ENCODE measurements at regions not wholly inside any gene's neighbourhood (a gene's known extent, or its start where the extent isn't known, plus 50 kb on each side); places are given as distances from the start of the nearest gene placed in this dataset.

- Histone ChIP-seq H3K9me3 (no peaks in the 10 kb centered on the region), H3K27me3 (no peaks in the 10 kb centered on the region), H3K36me3 (no peaks in the 10 kb centered on the region), H3K4me1 (no peaks in the 10 kb centered on the region), H3K27ac (no peak overlapping the region), H3K4me3 (no peak overlapping the region)
- no peak for TF ChIP-seq POLR2A (IDR thresholded peaks at IDR 0.05)
- no peak for DNase-seq (ENCODE audit: low spot score in 2 of 2)
Measured at GRCh38 chr5:152100462-152100861, 175.8 kb upstream of the GLRA1 start.

GRCh38 chr5:152097128-152097527 lies 172.5 kb upstream of the GLRA1 start:
- Histone ChIP-seq H3K4me1 (no peaks in the 10 kb centered on the region), H3K9me3 (no peaks in the 10 kb centered on the region), H3K36me3 (no peaks in the 10 kb centered on the region), H3K27ac (no peak overlapping the region), H3K27me3 (no peaks in the 10 kb centered on the region), H3K4me3 (no peak overlapping the region)
- no peak for TF ChIP-seq CTCF (IDR thresholded peaks at IDR 0.05)
- no peak for TF ChIP-seq POLR2A (IDR thresholded peaks at IDR 0.05)
- no peak for TF ChIP-seq EP300 (IDR thresholded peaks at IDR 0.05)
- whole genome bisulfite sequencing, 2 donors = 46 to 56% methylated on average over 1 of the region's 1 CpG
- no peak for DNase-seq (ENCODE audit: low spot score in 2 of 2)

- 65 to 72% methylated on average over 2 of the region's 2 CpGs for WGBS, 2 donors
- Histone ChIP-seq H3K27me3 (no peaks in the 10 kb centered on the region), H3K27ac (no peak overlapping the region), H3K9me3 (no peaks in the 10 kb centered on the region), H3K4me3 (no peak overlapping the region), H3K36me3 (no peaks in the 10 kb centered on the region), H3K4me1 (no peaks in the 10 kb centered on the region)
- DNase-seq (ENCODE audit: low spot score in 2 of 2) = no peak
- no peak for TF ChIP-seq EP300 (IDR thresholded peaks at IDR 0.05)
- no peak for TF ChIP-seq POLR2A (IDR thresholded peaks at IDR 0.05)
- no peak for TF ChIP-seq CTCF (IDR thresholded peaks at IDR 0.05)
Measured at GRCh38 chr5:152094716-152095115, 170.1 kb upstream of the GLRA1 start.

- no peak overlapping the region for H3K27ac ChIP-seq
- no peak overlapping the region for H3K4me3 ChIP-seq
- WGBS, 2 donors = 20 to 50% methylated on average over 2 of the region's 2 CpGs
- no peaks in the 10 kb centered on the region for H3K27me3 ChIP-seq
- TF ChIP-seq EP300 (IDR thresholded peaks at IDR 0.05) (no peak), POLR2A (IDR thresholded peaks at IDR 0.05) (no peak), CTCF (IDR thresholded peaks at IDR 0.05) (no peak)
- no peaks in the 10 kb centered on the region for H3K9me3 ChIP-seq
- no peak for DNase-seq (ENCODE audit: low spot score in 2 of 2)
- no peaks in the 10 kb centered on the region for H3K36me3 ChIP-seq
- no peaks in the 10 kb centered on the region for H3K4me1 ChIP-seq
Measured at GRCh38 chr5:152094060-152094459, 169.4 kb upstream of the GLRA1 start.

GRCh38 chr5:152092580-152092979 lies 167.9 kb upstream of the GLRA1 start:
- Histone ChIP-seq H3K4me3 (no peak overlapping the region), H3K4me1 (no peaks in the 10 kb centered on the region), H3K27me3 (no peaks in the 10 kb centered on the region), H3K27ac (no peak overlapping the region), H3K36me3 (no peaks in the 10 kb centered on the region), H3K9me3 (no peaks in the 10 kb centered on the region)
- DNase-seq (ENCODE audit: low spot score in 2 of 2) = no peak
- 65 to 81% methylated on average over 1 of the region's 1 CpG for WGBS, 2 donors
- TF ChIP-seq EP300 (IDR thresholded peaks at IDR 0.05) (no peak), CTCF (IDR thresholded peaks at IDR 0.05) (no peak), POLR2A (IDR thresholded peaks at IDR 0.05) (no peak)

- DNase-seq (ENCODE audit: low spot score in 2 of 2) = no peak
- no peak for TF ChIP-seq POLR2A (IDR thresholded peaks at IDR 0.05)
- no peak for TF ChIP-seq CTCF (IDR thresholded peaks at IDR 0.05)
- TF ChIP-seq EP300 (IDR thresholded peaks at IDR 0.05) = no peak
- H3K4me1 ChIP-seq = no peaks in the 10 kb centered on the region
Measured at GRCh38 chr5:152089644-152090043, 165.0 kb upstream of the GLRA1 start.

More at GRCh38 chr5:152089644-152090043, 165.0 kb upstream of the GLRA1 start:
- Histone ChIP-seq H3K4me3 (no peak overlapping the region), H3K27me3 (no peaks in the 10 kb centered on the region), H3K36me3 (no peaks in the 10 kb centered on the region), H3K9me3 (no peaks in the 10 kb centered on the region), H3K27ac (no peak overlapping the region)
- WGBS, 2 donors = 47 to 53% methylated on average over 2 of the region's 2 CpGs

Measured in tibial nerve (tissue), 4 donors.